Dendritic cell treated with granulocyte-macrophage colony-stimulating factor and Interleukin-4, amounts not matched to agents 40 ng/mL and 50 ng/mL, for 4 days (primary cell): ENCODE measurements at regions not wholly inside any gene's neighbourhood (a gene's known extent, or its start where the extent isn't known, plus 50 kb on each side); places are given as distances from the start of the nearest gene placed in this dataset.
"Not testable (repeated sequence)": the region's sequence is repeated elsewhere in the genome, so short reads cannot be mapped to it uniquely, and the experiment has no call there.

ENCODE experiments used
- H3K27ac Mint-ChIP-seq: one replicate; pipeline ENCODE4 v1.8.0; 2022; ENCODE audit warnings: mild to moderate bottlenecking, mixed read lengths
- H3K27me3 Mint-ChIP-seq: one replicate; pipeline ENCODE4 v1.8.0; 2022; ENCODE audit warnings: mild to moderate bottlenecking, mixed read lengths
- H3K36me3 Mint-ChIP-seq: one replicate; pipeline ENCODE4 v1.8.0; 2022; ENCODE audit warnings: low read depth, mixed read lengths
- H3K4me1 Mint-ChIP-seq: one replicate; pipeline ENCODE4 v1.8.0; 2022; ENCODE audit warnings: low read depth, mixed read lengths
- H3K4me3 Mint-ChIP-seq: one replicate; pipeline ENCODE4 v1.8.0; 2022; ENCODE audit warnings: mild to moderate bottlenecking, moderate library complexity, mixed read lengths
- H3K9me3 Mint-ChIP-seq: one replicate; pipeline ENCODE4 v1.8.0; 2022; ENCODE audit warnings: mixed read lengths
- intact Hi-C: fragments of 100-400 bp; cut with micrococcal nuclease; formaldehyde crosslinking; loops from one replicate; pipeline ENCODE4 v1.15.0; 2022

DNA sequence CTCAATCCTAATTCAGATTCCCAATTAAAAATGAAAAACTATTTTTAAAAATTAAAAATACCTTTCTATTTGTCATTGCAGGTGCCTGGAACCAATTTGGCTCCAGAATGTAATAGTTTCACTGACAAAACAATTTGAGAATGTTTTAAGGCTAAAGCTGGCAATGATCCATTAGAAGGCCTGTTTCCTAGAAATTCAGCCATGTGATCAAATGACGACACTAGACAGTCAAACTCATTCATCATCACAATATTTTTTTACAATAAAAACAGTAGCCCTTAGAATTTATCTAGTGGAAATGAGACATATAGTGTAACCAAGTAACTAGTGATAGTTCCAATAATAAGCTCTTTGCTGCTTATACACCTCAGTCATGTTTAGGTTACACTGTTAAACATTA is 75.4 kb upstream of the MAP3K1 start:
- no peak overlapping the region for H3K27ac Mint-ChIP-seq
- intact Hi-C loops = no loop called here
- no peak overlapping the region for H3K4me3 Mint-ChIP-seq
- H3K4me1 Mint-ChIP-seq = peaks cover 38% of the 10 kb centered on the region
- peaks cover 9% of the 10 kb centered on the region for H3K9me3 Mint-ChIP-seq
- no peaks in the 10 kb centered on the region for H3K27me3 Mint-ChIP-seq
- no peaks in the 10 kb centered on the region for H3K36me3 Mint-ChIP-seq

DNA sequence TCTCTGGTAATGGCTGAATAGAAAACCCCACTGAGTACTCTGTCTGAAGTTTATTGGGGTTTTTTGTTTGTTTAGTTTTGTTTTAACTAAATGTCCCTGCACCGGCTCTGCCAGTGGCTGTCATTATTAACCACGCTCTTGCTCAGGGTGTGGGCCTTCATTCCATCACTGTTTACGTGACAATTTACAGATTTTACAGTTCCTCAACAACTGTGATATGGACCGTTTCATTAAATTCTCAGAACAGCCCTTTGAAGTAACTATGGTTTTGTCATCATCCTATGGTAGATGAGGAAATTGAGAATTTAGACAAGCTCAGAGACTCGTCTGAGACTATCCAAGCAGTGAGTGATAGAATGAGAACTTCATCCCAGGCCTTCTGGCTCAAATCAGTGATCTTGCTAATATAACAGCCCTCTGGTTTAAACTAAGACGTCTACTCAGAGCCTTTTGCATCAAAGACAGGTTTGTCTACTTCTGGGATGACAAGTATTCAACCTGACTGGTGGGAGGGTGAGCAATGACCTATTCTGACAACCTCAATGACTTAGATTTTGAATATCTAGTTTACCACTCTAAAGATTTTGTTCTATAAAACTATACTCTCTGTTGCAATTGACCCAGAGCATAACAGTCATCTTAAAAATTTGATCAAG is 77.3 kb upstream of the MAP3K1 start:
- Mint-ChIP-seq H3K27me3 (no peaks in the 10 kb centered on the region), H3K4me3 (no peak overlapping the region), H3K27ac (peak overlapping the region; percentile 22), H3K36me3 (no peaks in the 10 kb centered on the region), H3K4me1 (peaks cover 55% of the 10 kb centered on the region), H3K9me3 (peaks cover 9% of the 10 kb centered on the region)
- intact Hi-C loops = no loop called here

DNA sequence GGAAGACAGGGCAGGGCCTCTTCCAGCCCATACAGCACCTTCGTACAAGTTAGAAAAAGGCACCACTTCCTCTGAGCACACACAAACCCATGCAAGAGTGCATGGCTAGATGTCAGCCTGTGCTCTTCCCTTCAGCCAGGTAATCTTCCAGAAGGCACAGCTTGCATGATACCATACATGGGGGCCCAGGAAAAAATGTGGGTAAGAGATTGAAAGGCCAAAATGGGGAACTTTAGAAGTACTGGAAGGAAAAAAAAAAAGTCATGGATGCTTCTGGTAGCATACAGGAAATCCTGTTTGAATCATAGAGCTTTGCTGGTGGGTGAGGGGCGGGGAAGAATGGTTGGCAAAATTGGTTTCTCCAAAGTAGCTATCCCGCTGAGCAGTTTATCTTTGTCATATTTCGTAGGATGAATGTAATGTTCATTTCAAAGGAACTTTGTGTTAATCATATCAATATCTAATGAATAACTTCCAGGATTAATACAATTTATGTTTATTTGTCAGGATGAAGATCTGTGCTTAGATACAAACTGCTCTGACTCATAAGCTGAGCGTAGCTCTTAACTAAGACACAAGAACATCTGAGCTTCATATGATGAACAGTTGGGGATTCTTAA is 78.2 kb upstream of the MAP3K1 start:
- H3K27me3 Mint-ChIP-seq = no peaks in the 10 kb centered on the region
- peak overlapping the region; percentile 87 for H3K27ac Mint-ChIP-seq
- H3K36me3 Mint-ChIP-seq = no peaks in the 10 kb centered on the region
- intact Hi-C loops = no loop called here
- H3K4me3 Mint-ChIP-seq = no peak overlapping the region
- peaks cover 9% of the 10 kb centered on the region for H3K9me3 Mint-ChIP-seq
- peaks cover 58% of the 10 kb centered on the region for H3K4me1 Mint-ChIP-seq

DNA sequence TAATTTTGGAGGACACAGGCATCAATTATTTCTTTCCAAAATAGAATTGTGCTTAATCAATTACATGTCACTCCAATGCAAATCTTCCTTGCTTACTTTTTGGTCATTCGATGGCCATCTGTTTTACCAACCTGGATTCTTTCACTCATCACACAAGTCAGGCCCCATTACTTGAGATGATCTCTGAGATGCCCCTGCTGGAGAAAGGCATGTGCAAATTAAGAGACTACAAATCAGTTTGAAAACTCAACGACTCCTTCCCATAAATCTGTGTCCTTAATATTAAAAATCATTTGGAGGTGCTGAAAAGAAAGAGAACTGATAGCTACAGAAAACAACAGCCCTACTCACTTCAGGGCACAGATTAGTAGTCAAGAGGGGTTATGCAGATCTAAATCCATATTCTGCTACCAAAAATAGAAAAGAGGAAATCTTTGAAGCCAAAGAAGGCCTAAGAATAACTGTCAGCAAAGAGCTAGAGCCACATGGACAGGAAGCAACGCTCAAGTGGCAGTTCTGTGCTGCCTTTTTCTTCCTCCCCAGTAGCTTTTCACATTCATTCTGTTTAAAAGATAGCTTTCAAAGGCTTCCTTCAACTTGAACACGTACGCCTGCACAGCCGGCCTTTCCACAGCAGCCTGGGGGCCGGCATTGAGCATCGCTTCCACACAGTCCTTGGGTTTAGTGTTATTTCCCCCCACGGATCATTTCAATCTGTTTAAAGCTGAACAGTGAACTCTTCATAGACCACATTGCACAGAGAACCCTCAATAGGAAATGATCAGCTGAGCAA is 79.3 kb upstream of the MAP3K1 start:
- intact Hi-C loops = no loop called here
- no peak overlapping the region for H3K4me3 Mint-ChIP-seq
- no peaks in the 10 kb centered on the region for H3K36me3 Mint-ChIP-seq
- H3K27me3 Mint-ChIP-seq = no peaks in the 10 kb centered on the region
- peak overlapping the region; percentile 87 for H3K27ac Mint-ChIP-seq
- peaks cover 8% of the 10 kb centered on the region for H3K9me3 Mint-ChIP-seq
- H3K4me1 Mint-ChIP-seq = peaks cover 62% of the 10 kb centered on the region

DNA sequence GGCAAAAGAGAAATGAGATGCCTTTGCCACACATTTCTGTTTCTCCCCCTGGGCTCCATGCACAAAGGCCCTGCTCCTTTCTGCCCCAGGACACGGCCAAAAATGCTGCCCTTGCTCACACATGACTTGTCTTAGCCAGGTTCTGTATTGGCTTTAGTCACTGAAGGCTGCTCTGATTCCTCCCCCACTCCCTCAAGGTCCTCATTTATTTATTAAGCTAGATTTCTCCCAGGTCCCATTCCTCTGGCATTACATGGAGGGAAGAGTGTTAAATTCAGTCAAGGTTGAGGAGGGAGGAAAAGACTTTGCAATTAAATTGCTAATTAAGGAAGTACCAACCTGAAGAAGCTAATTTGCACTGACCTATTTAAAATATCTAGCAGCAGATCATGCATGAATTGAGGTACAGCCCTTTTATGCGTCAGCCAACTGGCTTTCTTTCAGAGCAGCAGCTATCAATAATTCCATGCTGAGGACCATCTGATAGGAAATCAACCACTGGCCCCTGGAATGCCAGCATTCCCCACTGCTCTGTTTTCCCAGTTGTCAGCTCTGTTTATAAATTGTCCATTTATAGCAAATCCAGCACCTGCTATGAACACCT is 81.2 kb upstream of the MAP3K1 start:
- no peaks in the 10 kb centered on the region for H3K9me3 Mint-ChIP-seq
- no peaks in the 10 kb centered on the region for H3K27me3 Mint-ChIP-seq
- H3K36me3 Mint-ChIP-seq = no peaks in the 10 kb centered on the region
- intact Hi-C loops = loop anchor here (5.0 kb wide), 1 partner anchor 78 kb away; no protein-coding TSS in a partner anchor
- H3K4me1 Mint-ChIP-seq = peaks cover 69% of the 10 kb centered on the region
- H3K27ac Mint-ChIP-seq = no peak overlapping the region
- H3K4me3 Mint-ChIP-seq = no peak overlapping the region

DNA sequence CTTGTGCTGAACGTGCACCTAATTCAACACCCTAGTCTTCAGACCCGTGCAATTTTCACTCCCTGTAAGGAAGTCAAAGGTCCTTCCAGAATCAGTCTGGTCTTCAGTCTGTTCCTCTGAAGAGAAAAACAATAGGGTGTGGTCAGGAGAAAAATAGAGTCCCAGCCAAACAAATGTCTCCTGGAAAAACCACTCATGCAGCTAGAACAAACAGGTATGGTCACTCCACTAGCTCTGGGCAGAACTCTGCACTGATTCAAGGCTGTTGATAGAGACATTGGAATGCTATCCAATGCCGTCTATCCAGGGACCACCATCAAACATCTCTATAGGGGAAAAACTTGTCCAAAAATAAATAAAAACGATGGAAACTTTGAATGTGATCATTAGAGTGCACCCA is 81.8 kb upstream of the MAP3K1 start:
- H3K9me3 Mint-ChIP-seq = no peaks in the 10 kb centered on the region
- H3K27me3 Mint-ChIP-seq = no peaks in the 10 kb centered on the region
- peaks cover 72% of the 10 kb centered on the region for H3K4me1 Mint-ChIP-seq
- peak overlapping the region; percentile 45 for H3K27ac Mint-ChIP-seq
- no peaks in the 10 kb centered on the region for H3K36me3 Mint-ChIP-seq
- intact Hi-C loops = loop anchor here (5.0 kb wide), 1 partner anchor 79 kb away; no protein-coding TSS in a partner anchor
- no peak overlapping the region for H3K4me3 Mint-ChIP-seq

DNA sequence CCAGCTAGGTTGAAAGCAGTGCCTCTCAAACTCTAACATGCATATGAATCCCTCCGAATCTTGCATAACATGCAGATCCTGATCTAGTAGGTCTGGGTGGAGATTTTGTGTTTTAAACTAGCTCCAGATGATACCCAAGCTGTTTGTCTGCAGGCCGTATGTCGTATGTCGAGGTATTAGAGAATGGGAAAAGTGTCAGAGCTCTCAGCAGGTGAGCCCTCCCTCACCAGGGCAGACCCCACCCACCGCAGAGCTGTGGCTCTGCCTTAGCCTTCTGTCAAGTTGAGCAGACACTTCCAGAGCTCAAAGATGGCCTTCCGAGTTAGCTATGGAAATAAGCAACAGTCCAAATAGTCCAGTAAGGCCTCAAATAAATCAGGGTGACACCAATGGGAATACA is 83.2 kb upstream of the MAP3K1 start:
- no peak overlapping the region for H3K4me3 Mint-ChIP-seq
- peaks cover 65% of the 10 kb centered on the region for H3K4me1 Mint-ChIP-seq
- intact Hi-C loops = loop anchor here (5.0 kb wide), 1 partner anchor 80 kb away; no protein-coding TSS in a partner anchor
- H3K36me3 Mint-ChIP-seq = no peaks in the 10 kb centered on the region
- H3K27me3 Mint-ChIP-seq = no peaks in the 10 kb centered on the region
- H3K9me3 Mint-ChIP-seq = no peaks in the 10 kb centered on the region
- no peak overlapping the region for H3K27ac Mint-ChIP-seq

DNA sequence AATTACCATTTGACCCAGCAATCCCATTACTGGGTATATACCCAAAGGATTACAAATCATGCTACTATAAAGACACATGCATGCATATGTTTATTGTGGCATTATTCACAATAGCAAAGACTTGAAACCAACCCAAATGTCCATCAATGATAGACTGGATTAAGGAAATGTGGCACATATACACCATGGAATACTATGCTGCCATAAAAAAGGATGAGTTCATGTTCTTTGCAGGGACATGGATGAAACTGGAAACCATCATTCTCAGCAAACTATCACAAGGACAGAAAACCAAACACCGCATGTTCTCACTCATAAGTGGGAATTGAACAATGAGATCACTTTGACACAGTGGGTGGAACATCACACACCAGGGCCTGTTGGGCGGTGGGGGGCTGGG is 83.9 kb upstream of the MAP3K1 start:
- not testable (repeated sequence) for H3K36me3 Mint-ChIP-seq, H3K27me3 Mint-ChIP-seq, H3K4me3 Mint-ChIP-seq, H3K9me3 Mint-ChIP-seq, H3K27ac Mint-ChIP-seq
- peaks cover 58% of the 10 kb centered on the region for H3K4me1 Mint-ChIP-seq
- intact Hi-C loops = loop anchor here (5.0 kb wide), 1 partner anchor 81 kb away; no protein-coding TSS in a partner anchor

DNA sequence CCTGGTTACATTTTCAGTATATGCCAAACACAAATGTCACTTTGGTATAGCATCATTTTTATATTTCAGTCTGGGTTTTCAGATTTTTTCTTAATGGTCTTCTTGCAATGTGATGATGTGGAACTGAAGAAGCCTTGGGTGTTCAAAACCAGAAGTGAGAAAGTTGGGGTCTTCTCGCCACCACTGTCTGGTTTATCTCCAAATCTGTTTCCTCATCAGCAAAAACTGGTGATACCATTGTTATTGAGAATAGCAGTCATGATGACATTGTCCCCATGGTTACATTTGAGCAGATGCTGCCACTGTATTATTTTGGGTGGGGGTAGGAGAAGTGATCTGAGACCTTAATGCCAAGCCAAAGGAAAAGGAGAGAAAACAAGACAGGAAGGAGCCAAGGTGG is 85.9 kb upstream of the MAP3K1 start:
- Mint-ChIP-seq H3K36me3 (no peaks in the 10 kb centered on the region), H3K4me3 (no peak overlapping the region), H3K9me3 (no peaks in the 10 kb centered on the region), H3K4me1 (peaks cover 51% of the 10 kb centered on the region), H3K27me3 (no peaks in the 10 kb centered on the region), H3K27ac (peak overlapping the region; percentile 53)
- intact Hi-C loops = no loop called here

DNA sequence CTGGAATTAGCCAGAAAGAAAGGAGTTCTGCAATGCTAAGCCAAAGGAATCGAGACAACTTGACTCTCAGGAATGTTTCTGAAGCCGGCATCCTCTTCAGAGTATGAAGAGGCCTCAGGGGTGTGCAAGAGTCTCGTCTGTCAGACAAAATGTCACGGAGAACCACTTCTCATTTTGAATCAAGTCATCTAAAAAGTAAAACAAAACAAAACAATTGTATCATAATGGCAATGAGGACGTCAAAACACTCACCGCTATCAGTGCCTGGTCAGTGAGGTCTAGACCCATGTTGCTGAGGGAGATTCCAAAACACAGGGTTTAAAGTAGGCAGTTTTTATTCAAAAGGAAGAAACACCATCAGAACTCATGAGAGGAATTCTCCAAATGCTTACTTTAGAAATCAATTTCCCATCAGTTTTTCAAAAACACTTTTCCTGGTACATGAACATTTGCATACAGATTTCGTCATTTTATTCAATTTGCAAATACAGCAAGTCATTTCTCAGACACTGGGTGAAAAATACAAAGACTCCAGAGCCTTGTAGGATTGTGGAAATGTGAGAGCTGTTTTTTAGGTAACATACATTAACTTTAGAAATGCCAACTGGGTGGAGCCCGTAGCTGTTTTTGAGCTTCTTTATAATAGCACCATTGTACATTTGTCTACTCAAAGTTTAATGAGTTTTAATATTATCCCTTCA is 89.5 kb upstream of the MAP3K1 start:
- Mint-ChIP-seq H3K9me3 (no peaks in the 10 kb centered on the region), H3K27ac (peak overlapping the region; percentile 66), H3K36me3 (no peaks in the 10 kb centered on the region), H3K27me3 (no peaks in the 10 kb centered on the region), H3K4me1 (peaks cover 22% of the 10 kb centered on the region), H3K4me3 (peak overlapping the region; percentile 37)
- intact Hi-C loops = no loop called here

DNA sequence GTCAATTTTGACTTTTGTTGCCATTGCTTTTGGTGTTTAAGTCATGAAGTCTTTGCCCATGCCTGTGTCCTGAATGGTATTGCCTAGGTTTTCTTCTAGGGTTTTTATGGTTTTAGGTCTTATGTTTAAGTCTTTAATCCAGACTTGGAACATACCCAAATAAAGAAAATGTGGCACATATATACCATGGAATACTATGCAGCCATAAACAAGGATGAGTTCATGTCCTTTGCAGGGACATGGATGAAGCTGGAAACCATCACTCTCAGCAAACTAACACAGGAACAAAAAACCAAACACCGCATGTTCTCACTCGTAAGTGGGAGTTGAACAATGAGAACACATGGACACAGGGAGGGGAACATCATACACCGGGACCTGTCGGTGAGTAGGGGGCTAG is 90.5 kb upstream of the MAP3K1 start:
- H3K4me3 Mint-ChIP-seq, H3K36me3 Mint-ChIP-seq, intact Hi-C loops, H3K27ac Mint-ChIP-seq, H3K27me3 Mint-ChIP-seq, H3K9me3 Mint-ChIP-seq: not testable (repeated sequence)
- H3K4me1 Mint-ChIP-seq = peaks cover 17% of the 10 kb centered on the region

DNA sequence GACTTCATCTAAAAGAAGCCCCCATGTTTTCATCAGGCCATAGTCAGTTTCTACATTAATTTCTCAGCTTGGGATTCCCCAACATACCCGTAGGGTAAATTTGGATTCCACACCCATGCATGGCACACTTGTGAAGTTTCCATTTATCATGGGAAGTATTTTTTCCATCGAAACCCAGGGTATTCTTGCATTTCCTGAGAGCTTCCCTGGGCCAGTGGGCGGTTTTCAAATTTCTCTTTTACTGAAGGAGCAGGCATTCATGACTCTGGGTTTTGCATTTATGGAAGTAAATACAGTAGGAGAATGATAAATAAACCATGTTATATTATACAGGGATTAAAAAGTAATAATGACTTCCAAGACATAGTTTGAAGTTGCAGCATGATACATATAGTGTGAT is 93.0 kb upstream of the MAP3K1 start:
- Mint-ChIP-seq H3K27ac (no peak overlapping the region), H3K4me3 (no peak overlapping the region), H3K36me3 (no peaks in the 10 kb centered on the region), H3K4me1 (peaks cover 10% of the 10 kb centered on the region), H3K9me3 (no peaks in the 10 kb centered on the region), H3K27me3 (no peaks in the 10 kb centered on the region)
- intact Hi-C loops = no loop called here

DNA sequence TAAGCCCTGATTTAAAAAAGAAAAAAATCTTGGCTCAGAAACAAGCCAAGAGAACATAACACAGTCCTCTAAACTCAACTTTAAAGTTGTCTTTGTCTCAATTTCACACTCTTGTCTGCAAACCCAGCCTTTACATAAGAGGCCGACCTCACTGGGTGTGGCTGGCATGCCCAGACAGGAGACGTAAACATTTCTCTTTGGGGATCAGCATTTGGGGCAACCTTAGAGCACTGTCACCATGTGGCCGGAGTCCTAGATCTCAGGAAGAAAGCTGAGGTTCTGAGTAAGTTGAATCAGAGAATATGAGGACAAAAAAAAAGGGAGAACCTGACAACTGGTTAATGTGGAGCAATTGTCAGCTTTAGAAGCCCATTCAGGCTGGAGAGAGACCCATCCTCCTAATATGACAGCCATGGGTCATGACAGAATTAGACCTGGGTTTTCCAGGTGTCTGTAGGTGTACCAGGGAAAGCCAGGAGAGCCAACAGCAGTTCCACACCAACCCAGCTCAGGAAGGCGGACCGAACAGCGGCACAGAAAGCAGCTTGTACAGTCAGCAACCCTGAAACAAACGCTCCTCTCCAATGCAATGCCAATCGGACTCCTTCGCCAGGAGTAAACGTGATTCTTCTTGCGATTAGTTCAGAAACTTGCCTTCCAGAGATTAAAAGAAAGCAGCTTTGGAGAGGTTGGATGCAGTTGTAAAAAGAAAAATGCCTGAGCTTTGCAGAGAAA is 97.9 kb upstream of the MAP3K1 start:
- Mint-ChIP-seq H3K36me3 (no peaks in the 10 kb centered on the region), H3K4me1 (peaks cover 7% of the 10 kb centered on the region), H3K9me3 (no peaks in the 10 kb centered on the region), H3K27me3 (no peaks in the 10 kb centered on the region), H3K27ac (no peak overlapping the region), H3K4me3 (no peak overlapping the region)
- intact Hi-C loops = no loop called here
